ENCODE measurements at regions not wholly inside any gene's neighbourhood (a gene's known extent, or its start where the extent isn't known, plus 50 kb on each side); places are given as distances from the start of the nearest gene placed in this dataset.

DNA sequence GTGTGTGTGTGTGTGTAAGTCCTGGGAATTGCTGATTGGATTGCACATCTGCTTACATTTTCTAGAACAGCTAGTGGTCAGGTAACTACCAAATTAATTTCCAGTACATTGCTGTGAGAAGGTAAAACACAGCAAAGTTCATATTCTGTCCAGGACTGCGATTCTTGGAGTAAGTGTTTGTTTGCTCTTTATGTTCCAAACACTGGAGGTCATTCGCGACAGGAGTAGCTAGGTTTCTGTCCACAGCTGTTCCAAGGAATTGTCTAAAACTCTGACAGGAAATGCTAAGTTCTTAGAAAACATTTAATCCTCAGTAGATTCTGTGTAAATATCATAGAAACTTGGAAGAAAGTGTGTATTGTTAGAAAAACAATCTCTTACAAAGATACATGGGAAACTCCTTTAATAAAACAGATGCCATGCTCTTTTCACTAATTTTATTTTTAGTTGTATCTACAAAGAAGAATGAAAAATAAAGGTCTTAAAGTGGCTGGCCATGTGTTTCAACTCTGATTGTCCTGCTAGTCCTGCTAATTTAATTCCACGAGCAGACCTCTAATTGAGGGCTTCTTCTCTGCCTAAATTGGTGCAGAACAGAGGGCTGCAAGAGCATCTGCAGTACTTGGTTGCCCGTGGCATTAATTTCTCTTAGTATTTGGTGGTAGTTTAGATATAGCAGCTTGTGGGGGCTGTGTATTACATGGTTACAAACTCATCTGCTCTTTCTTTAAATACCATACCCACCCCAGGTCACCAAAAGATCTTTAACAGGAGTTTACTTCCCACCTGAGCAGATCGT, 464.5 kb downstream of the RASEF start:
- TF ChIP-seq TAF1 (IDR thresholded peaks at IDR 0.05; ENCODE audit: borderline replicate concordance, insufficient read depth, low read length), result no peak
- no peak for TF ChIP-seq POLR2AphosphoS5 (IDR thresholded peaks at IDR 0.05; ENCODE audit: low read depth, low read length)

Measured in PFSK-1 (cell line).